ENCODE measurements at regions not wholly inside any gene's neighbourhood (a gene's known extent, or its start where the extent isn't known, plus 50 kb on each side); places are given as distances from the start of the nearest gene placed in this dataset.

GRCh38 chr16:85173981-85174751 is 61.9 kb upstream of the CIBAR2 start:
- DNase-seq: no peak

- no peak for DNase-seq
Observed at GRCh38 chr16:85174871-85175723, 62.8 kb upstream of the CIBAR2 start.

- no peak for DNase-seq
Observed at GRCh38 chr16:85175724-85176233, 63.5 kb upstream of the CIBAR2 start.

- no peak for DNase-seq
Observed at GRCh38 chr16:85176541-85177447, 64.5 kb upstream of the CIBAR2 start.

GRCh38 chr16:85177448-85177846 is 65.2 kb upstream of the CIBAR2 start:
- DNase-seq: no peak

- no peak for DNase-seq
Observed at GRCh38 chr16:85178006-85178591, 65.8 kb upstream of the CIBAR2 start.

- DNase-seq: no peak
Observed at GRCh38 chr16:85178596-85178995, 66.3 kb upstream of the CIBAR2 start.

- no peak for DNase-seq
Observed at GRCh38 chr16:85179344-85180046, 67.2 kb upstream of the CIBAR2 start.

- DNase-seq: no peak
Observed at GRCh38 chr16:85180047-85180826, 68.0 kb upstream of the CIBAR2 start.

GRCh38 chr16:85180827-85181738 is 68.8 kb upstream of the CIBAR2 start:
- DNase-seq: no peak

GRCh38 chr16:85181739-85182129 is 69.5 kb upstream of the CIBAR2 start:
- DNase-seq: no peak

GRCh38 chr16:85182286-85182685 is 70.0 kb upstream of the CIBAR2 start:
- no peak for DNase-seq

GRCh38 chr16:85182774-85183173 is 70.5 kb upstream of the CIBAR2 start:
- no peak for DNase-seq

GRCh38 chr16:85183564-85183963 is 71.3 kb upstream of the CIBAR2 start:
- no peak for DNase-seq

- DNase-seq: no peak
Observed at GRCh38 chr16:85184404-85184803, 72.1 kb upstream of the CIBAR2 start.

GRCh38 chr16:85185303-85186100 is 73.2 kb upstream of the CIBAR2 start:
- no peak for DNase-seq

GRCh38 chr16:85187002-85187401 is 74.7 kb upstream of the CIBAR2 start:
- DNase-seq: no peak

- no peak for DNase-seq
Observed at GRCh38 chr16:85187447-85187846, 75.2 kb upstream of the CIBAR2 start.

GRCh38 chr16:85187886-85188285 is 75.6 kb upstream of the CIBAR2 start:
- DNase-seq: no peak
